ENCODE measurements at regions not wholly inside any gene's neighbourhood (a gene's known extent, or its start where the extent isn't known, plus 50 kb on each side); places are given as distances from the start of the nearest gene placed in this dataset.

- DNase-seq (no peak), ATAC-seq (ENCODE audit: low read depth) (no peak)
- ChIA-PET POLR2A (no interaction called here), CTCF (no interaction called here)
- H3K4me1 ChIP-seq (ENCODE audit: control insufficient read depth in 2 of 2, insufficient read depth in 2 of 2, low read length in 2 of 2) = no peaks in the 10 kb centered on the region
- H3K4me3 Mint-ChIP-seq = no peak overlapping the region
- H2AFZ ChIP-seq (ENCODE audit: insufficient read depth, low read depth, low read length, poor library complexity, severe bottlenecking) = no peak overlapping the region
- H3K27ac Mint-ChIP-seq = no peak overlapping the region
- peaks cover 0 to 5% (median 0%) of the 10 kb centered on the region in 4 experiments for H3K27me3 ChIP-seq (replicated peaks in 1 of 4; ENCODE audit: control extremely low read depth in 1 of 4, control insufficient read depth in 3 of 4, insufficient read depth in 4 of 4, low read length in 3 of 4)
- no peaks in the 10 kb centered on the region for H3K36me3 ChIP-seq (replicated peaks in 1 of 2; ENCODE audit: control extremely low read depth in 1 of 2, control insufficient read depth in 1 of 2, extremely low read depth in 1 of 2, insufficient read depth in 2 of 2, low read length in 1 of 2)
- H3K4me2 ChIP-seq (replicated peaks; ENCODE audit: low read depth, low read length, poor library complexity, severe bottlenecking) = no peak overlapping the region
- H3K27me3 Mint-ChIP-seq = peaks cover 14% of the 10 kb centered on the region
- H3K4me1 Mint-ChIP-seq = no peaks in the 10 kb centered on the region
- intact Hi-C loops (cut with micrococcal nuclease) = no loop called here
- H3K9me3 Mint-ChIP-seq (ENCODE audit: insufficient read depth) = peaks cover 4% of the 10 kb centered on the region
- H3K4me3 ChIP-seq (ENCODE audit: control extremely low read depth in 1 of 5, extremely low read depth in 1 of 5, insufficient read depth in 1 of 5, low read depth in 2 of 5, low read length in 4 of 5) = no peak overlapping the region
- WGBS (ENCODE audit: insufficient coverage) = 83% methylated on average over 1 of the region's 3 CpGs
- H3K27ac ChIP-seq (ENCODE audit: low read length in 2 of 2) = no peak overlapping the region
- no peaks in the 10 kb centered on the region for H4K20me1 ChIP-seq (ENCODE audit: control insufficient read depth, insufficient read depth, low read length, poor library complexity, severe bottlenecking)
- H3K9me3 ChIP-seq (ENCODE audit: control extremely low read depth in 1 of 3, control insufficient read depth in 2 of 3, insufficient read depth in 1 of 3, low read length in 2 of 3) = peaks cover 0 to 4% (median 0%) of the 10 kb centered on the region in 3 donors
- TF ChIP-seq EZH2 (IDR thresholded peaks at IDR 0.05; ENCODE audit: borderline replicate concordance, insufficient read depth, low read depth, low read length, poor library complexity, severe bottlenecking) = no peak
- TF ChIP-seq CTCF (IDR thresholded peaks at IDR 0.05) = no peak
- no peak overlapping the region for H3K9ac ChIP-seq (ENCODE audit: low read length)
- H3K79me2 ChIP-seq (ENCODE audit: control insufficient read depth, insufficient read depth, low read length) = no peaks in the 10 kb centered on the region
These were observed 155.7 kb downstream of the NXNL2 start for GRCh38 chr9:88690628-88691027.

GRCh38 chr9:88691091-88691490 lies 156.1 kb downstream of the NXNL2 start:
- ChIA-PET CTCF (no interaction called here), POLR2A (no interaction called here)
- H3K27ac ChIP-seq (ENCODE audit: low read length in 2 of 2) = no peak overlapping the region
- Mint-ChIP-seq H3K27me3 (peaks cover 14% of the 10 kb centered on the region), H3K4me3 (no peak overlapping the region), H3K4me1 (no peaks in the 10 kb centered on the region), H3K27ac (no peak overlapping the region), H3K9me3 (ENCODE audit: insufficient read depth) (peaks cover 4% of the 10 kb centered on the region)
- H3K4me3 ChIP-seq (ENCODE audit: control extremely low read depth in 1 of 5, extremely low read depth in 1 of 5, insufficient read depth in 1 of 5, low read depth in 2 of 5, low read length in 4 of 5) = no peak overlapping the region
- DNase-seq (no peak), ATAC-seq (ENCODE audit: low read depth) (no peak)
- H3K4me1 ChIP-seq (ENCODE audit: control insufficient read depth in 2 of 2, insufficient read depth in 2 of 2, low read length in 2 of 2) = no peaks in the 10 kb centered on the region
- H4K20me1 ChIP-seq (ENCODE audit: control insufficient read depth, insufficient read depth, low read length, poor library complexity, severe bottlenecking) = no peaks in the 10 kb centered on the region
- H2AFZ ChIP-seq (ENCODE audit: insufficient read depth, low read depth, low read length, poor library complexity, severe bottlenecking) = no peak overlapping the region
- peaks cover 0 to 4% (median 0%) of the 10 kb centered on the region in 3 donors for H3K9me3 ChIP-seq (ENCODE audit: control extremely low read depth in 1 of 3, control insufficient read depth in 2 of 3, insufficient read depth in 1 of 3, low read length in 2 of 3)
- no peaks in the 10 kb centered on the region for H3K79me2 ChIP-seq (ENCODE audit: control insufficient read depth, insufficient read depth, low read length)
- WGBS (ENCODE audit: insufficient coverage) = 89% methylated on average over 1 of the region's 3 CpGs
- H3K9ac ChIP-seq (ENCODE audit: low read length) = no peak overlapping the region
- H3K36me3 ChIP-seq (replicated peaks in 1 of 2; ENCODE audit: control extremely low read depth in 1 of 2, control insufficient read depth in 1 of 2, extremely low read depth in 1 of 2, insufficient read depth in 2 of 2, low read length in 1 of 2) = no peaks in the 10 kb centered on the region
- TF ChIP-seq CTCF (IDR thresholded peaks at IDR 0.05) (no peak), EZH2 (IDR thresholded peaks at IDR 0.05; ENCODE audit: borderline replicate concordance, insufficient read depth, low read depth, low read length, poor library complexity, severe bottlenecking) (no peak)
- no peak overlapping the region for H3K4me2 ChIP-seq (replicated peaks; ENCODE audit: low read depth, low read length, poor library complexity, severe bottlenecking)
- peaks cover 0 to 5% (median 0%) of the 10 kb centered on the region in 4 experiments for H3K27me3 ChIP-seq (replicated peaks in 1 of 4; ENCODE audit: control extremely low read depth in 1 of 4, control insufficient read depth in 3 of 4, insufficient read depth in 4 of 4, low read length in 3 of 4)
- intact Hi-C loops (cut with micrococcal nuclease) = no loop called here

Data from B cell (primary cell).